GM18909 (cell line): ENCODE measurements at regions not wholly inside any gene's neighbourhood (a gene's known extent, or its start where the extent isn't known, plus 50 kb on each side); places are given as distances from the start of the nearest gene placed in this dataset.
A peak's percentile ranks its signal among the peaks of the same experiment; 100 is the strongest.
"Not testable (repeated sequence)": the region's sequence is repeated elsewhere in the genome, so short reads cannot be mapped to it uniquely, and the experiment has no call there.

ENCODE experiments used
- ATAC-seq: cut with Tn5 transposase; IDR thresholded peaks from one replicate; pipeline ENCODE4 v1.9.1; 2021; ENCODE audit warnings: mild to moderate bottlenecking; ENCODE audit not compliant: unreplicated experiment, poor library complexity

DNA sequence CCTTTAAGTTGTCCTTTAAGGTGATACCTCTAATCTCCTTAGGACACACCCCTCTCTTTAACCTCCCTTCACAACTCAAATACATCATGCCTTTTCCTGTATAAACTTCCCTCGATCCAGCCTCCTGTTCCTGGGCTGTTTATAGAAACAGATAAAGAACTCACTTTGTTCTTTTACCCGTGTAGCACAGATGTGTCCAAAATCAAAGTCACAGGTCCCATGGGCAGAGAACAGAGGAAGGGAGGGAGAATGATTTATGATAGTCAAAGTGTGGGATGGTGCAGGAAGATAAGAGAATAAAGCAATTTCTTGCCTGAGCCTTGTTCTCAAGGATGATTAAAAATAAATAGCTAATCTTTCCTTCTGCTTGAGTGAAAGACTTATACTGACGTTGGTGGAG is 50.3 kb upstream of the CABCOCO1 start:
- ATAC-seq, result no peak

DNA sequence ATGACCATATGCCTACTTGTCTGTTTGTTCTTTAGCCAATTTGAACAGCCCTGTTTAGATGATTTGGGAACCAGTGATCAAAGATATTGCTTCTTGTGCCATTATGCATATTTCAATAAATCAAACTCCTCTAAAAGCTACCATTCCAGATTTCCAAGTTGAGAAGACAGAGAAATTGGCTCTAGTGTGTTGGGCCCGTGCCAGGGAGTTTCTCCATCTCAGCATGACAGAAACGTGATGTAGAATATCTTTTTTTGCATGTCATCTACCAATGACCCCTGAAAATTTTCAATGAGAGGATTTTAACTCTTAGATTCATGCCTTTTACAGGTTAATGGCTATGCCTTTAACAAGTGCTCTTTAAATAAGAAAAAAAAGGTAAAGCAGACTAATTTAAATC is 50.7 kb upstream of the CABCOCO1 start:
- ATAC-seq, result no peak

DNA sequence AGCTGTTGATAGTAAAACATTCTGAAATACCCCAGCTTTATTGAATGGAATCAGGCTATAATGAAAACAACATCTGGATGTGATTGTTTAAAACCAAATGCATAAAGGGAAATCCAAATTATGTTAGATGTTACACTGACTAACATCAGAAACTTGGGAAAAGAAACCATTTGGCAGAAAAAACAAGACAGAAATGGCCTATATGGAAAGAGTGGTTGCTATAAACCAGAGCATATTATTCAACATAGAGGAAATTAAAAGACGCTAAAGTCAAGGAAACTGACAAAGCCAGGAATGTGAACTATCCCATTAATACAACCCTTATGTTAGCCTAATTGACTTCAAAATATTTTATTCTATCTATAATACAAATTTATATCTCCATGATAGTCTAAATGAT is 53.0 kb upstream of the CABCOCO1 start:
- no peak for ATAC-seq

DNA sequence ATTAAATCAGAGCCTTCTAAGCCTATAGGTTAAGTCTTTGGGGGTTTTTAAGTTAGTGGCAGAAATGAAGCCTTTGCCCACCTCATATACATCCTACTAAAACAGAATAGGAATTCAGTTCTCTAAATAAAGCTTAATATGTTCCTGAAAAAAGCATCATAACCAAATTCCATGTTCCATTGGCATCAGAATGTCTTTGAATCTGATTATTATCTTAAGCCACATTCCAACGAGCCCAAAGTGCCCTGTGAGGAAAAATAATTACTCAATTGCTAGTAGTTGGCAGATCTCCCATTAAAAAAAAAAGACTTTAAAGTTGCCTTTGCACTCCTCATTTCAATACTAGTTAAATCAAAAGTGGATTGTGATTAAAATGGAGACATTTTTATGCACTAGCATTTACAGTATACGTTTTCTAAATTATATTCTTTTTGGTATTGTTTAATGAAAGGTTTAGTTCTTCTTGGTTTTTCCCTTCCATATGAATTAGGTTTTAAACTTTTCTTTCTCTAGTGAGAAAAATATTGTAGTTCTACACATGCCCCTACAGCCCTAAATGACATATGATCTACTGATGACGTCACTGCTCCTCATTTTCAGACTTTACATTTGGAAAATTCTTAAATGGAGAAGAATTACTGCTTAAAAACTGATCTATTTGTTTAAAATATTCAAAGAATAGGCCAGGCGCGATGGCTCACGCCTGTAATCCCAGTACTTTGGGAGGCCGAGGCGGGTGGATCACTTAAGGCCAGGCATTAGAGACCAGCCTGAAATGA is 54.3 kb upstream of the CABCOCO1 start:
- ATAC-seq, result no peak

DNA sequence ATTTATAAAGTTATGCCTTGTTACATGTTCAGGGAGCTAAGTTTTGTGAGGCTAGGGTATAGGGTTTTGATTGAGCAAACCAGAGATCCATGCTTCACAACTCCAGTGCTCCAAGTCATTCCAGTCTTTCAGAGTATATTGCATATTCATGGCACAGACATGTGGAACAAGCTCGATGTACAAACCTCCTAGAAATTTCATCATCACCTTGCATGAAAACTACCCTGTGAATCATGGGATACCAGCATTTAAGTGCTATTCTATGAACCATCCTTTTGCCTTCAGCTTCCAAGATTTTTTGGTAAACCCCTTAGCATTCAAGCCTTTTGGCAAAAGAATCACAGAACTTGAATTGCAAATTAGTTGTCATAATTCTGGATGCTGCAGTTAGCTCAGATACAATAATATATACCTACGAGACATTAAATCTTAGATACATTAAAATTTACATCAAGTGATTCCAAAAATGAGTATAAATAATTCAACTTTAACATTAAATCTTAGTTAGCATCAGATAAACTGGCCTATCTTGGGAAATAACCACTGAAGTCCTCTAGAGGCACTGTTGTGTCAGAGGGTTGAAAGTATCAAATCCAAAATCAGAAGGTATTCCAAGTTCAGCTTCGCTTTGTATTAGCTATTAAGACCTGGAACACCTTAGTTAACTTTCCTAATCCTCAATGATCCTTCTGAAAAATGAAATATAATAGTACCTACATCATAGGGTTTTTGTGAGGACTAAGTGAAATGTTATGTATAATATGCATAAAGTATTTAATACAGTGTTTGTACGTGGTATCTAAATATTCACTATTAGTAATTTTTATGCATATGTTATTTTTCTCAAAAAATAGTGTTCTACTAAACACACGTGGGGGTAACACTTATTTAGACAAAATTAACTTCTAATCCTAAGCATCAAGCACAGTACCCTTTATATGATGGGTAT is 55.5 kb upstream of the CABCOCO1 start:
- ATAC-seq, result peak; percentile 51

DNA sequence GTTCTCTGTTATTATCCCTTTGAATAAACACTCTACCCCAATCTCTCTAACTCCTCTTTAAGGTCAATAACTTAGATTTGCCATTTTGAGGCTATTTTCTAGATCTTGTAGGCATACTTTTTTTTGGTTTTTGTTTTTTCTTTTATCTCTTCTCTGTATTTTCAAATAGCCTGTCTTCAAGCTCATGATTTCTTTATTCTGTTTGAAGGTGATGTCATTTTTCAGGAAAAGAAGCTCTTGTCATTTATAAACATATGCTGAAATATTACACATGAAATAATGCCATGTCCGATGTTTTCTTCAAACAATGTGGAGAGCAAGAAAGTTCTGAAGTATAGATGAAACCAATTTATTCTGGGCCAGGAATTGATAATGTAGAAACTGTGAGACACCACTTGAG is 57.5 kb upstream of the CABCOCO1 start:
- ATAC-seq, result no peak

DNA sequence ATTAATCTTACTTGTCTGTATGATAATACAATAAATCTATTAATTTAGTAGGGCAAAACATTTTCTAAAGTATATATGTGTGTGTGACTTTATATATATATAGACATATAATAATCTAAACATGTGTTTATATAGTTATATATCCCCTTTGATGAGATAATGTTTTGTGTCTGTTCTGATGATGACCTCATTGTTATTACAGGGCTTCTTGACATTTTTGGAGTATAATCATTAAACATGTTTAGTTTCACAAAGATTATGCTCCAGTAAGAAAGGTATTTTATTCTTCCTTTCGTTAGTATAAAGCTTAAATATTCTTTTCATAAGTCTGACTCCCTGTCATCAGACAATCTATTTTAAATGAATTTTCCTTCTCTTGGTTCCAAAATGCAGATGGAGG is 62.3 kb upstream of the CABCOCO1 start:
- no peak for ATAC-seq

DNA sequence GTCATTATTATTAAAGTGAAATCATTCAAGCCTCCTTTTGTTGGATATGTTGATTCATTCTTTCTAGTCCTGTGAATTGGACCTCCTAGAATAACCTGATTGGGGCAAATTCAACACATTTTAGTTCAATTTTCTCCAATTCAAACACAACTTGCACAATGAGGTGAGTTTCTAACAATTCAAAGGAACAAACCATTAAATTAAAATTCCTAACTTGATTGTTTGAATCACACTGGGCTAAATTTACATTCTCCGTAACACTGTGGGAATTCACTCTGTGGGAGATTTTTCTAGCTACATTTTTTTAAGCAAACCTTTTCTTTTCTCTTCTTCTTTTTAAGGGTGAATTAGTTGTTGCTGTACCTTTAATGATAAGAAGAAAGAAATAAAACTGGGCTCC is 68.3 kb upstream of the CABCOCO1 start:
- ATAC-seq, result no peak

DNA sequence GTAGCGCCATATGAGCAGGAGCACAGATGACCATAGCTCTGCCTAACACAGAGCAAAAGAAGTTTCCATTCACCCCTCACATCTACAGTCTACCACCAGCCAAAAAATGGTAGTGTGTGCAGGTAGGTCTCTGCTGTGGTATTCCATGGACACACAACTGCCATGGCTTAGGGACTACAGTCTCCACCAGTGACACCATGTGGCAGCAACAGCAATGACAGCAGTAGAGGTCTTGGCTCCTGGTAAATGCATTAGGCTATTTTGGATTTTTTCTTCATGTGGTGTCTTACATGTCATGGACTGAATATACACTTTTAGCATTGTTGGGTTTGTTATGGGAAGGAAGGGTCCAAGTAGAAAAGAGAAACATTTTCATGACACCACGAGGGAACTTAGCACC is 70.1 kb upstream of the CABCOCO1 start:
- no peak for ATAC-seq

DNA sequence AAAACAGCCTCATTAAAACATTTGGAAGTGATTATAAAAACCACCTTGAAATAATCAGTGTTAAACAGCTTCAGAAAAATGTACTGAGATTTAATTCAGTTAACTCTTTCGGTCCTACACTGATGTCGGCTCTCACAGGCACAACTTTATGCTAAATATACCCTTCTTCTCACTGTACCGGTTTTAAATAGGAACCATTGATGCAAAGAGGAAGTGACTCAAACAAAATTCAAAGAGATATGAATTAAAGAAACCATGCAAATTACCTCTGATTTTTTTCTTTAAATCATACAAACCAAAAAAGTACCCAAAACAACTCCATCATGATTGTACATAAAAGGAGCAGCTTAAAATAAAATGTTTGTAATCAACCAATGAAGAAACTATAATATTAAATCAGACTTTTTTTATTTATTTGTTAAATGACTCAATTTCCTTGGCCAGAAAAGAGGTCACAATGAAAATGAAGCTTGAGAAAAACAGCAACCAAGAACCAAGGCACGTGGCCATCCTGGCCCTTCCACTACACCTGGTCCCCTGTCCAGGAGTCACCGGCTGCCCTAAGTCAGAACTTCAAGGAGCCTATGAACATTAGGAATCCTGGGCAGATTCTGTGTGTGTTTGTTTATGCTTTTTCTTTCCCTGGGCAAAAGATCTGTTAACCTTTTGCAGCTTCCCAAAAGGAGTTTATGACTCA is 73.0 kb upstream of the CABCOCO1 start:
- no peak for ATAC-seq

DNA sequence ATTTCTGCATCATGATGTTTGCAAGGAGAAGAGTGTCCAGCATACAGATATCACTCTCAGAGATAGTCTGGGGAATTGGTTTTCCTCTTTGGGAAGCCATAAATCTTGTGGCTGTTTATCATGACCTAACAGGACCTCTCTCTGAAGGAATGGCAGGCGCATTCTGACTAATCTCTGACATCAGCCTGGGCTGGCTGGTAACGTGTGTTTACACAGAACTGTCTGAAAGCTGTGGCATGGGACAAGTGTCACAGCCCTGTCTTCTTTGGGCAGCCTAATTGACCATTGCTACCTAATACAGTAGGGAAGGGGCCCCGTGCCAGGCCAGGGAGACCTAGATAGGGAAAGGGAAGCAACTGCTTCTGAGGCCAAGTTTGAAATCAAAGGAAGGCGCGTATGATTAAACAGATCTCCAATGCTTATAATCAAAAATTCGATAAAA is 73.9 kb upstream of the CABCOCO1 start:
- no peak for ATAC-seq

DNA sequence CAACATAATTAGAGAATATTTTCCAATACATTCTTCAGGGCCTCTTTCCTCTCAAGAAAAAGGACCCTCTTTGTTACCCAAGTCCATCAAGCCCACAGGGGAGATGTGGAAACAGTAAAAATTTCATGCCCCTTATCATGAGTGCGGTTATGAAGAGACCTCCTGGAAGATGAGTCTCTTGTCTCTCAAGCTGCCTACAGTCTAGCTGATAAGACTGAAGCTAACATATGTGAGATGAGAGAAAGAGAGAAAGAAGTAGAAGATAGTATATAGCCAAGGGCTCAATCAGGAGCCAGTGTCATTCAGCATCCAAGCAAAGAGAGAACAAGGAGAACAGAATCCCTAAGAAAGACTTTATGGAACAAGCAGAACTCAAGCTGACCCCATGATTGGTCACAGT is 75.9 kb upstream of the CABCOCO1 start:
- no peak for ATAC-seq

DNA sequence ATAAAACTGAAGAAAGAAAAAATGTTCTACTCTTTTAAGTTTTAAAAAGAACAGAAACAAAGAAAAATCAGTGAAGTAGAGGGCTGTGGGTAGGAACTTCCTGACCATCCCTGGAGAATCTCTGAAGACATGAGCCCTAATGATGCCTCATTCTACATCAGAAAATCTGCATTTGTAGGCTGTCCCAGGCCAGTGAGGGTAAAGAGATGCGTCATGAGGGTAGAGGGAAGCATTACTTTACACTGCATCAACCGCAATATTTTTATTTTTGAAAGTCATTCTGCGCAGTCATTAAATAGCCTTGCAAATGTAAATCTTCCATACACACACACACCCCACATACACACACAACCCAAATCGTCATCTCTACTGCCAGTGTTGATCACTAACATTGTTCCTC is 82.1 kb upstream of the CABCOCO1 start:
- no peak for ATAC-seq

DNA sequence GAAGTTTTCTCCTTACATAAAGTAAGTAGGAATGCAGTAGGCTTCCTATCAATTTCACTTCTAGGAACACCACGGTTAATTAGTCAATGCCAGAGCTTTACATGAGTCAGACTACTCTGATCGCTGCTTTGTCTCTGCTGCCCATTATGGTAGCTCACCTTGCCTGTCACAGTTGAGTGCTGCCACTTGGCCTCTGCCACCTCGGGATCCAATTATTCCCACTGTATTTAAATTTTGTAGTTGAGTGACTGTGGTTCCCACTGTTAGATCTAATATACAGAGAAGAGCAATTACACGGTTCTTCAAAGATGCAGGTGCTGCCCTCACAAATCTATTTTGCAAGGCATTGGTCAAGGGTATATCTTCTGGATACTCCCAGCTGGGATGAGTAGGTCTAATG is 92.5 kb upstream of the CABCOCO1 start:
- not testable (repeated sequence) for ATAC-seq

DNA sequence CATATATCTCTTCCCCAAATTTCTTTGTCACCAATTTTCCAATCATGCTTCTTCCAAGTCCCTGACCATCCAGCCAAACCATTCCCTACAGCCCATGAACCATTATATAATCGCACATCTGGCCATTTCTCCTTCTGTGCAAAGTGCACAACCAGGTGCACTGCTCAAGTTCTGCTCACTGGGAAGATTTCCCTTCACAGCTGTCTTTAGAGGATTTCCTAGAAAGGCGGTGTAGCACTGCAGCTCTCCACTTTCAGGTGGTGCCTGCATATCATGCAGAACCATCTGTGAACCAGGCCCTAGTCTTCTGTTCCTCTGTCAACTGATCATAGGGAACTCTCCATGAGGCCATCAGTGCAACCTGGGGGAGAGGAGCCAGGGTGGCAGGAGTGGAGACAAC is 95.0 kb upstream of the CABCOCO1 start:
- no peak for ATAC-seq

DNA sequence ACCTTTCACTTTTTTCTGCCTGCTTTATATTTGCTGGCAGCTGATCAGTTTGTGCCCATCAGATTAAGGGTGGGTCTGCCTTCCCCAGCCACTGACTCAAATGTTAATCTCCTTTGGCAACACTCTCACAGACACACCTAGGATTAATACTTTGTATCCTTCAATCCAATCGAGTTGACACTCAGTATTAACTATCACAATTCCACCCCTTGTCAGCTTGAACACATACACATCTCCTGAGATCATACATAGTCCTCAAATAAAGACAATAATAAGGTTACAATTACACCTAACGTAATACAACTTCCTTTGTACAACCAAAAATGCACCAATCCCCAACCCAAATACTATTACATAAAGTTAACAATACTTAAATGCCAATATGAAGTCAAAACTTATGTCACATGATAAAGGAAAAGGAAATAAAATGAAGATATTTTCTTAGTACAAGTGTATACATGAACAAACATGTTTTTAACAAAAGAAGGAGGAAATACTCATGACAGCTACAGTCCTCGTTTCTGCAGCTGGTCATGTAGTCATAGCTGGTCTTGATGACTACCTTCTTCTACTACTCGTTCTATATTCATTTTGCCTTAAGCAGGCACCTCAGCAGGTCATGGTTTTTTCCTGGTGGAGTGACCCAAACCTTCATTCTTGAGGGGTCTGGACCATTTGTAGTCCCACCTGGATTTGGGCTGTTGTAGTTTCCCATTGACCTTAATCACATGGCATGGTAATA is 96.7 kb upstream of the CABCOCO1 start:
- no peak for ATAC-seq

DNA sequence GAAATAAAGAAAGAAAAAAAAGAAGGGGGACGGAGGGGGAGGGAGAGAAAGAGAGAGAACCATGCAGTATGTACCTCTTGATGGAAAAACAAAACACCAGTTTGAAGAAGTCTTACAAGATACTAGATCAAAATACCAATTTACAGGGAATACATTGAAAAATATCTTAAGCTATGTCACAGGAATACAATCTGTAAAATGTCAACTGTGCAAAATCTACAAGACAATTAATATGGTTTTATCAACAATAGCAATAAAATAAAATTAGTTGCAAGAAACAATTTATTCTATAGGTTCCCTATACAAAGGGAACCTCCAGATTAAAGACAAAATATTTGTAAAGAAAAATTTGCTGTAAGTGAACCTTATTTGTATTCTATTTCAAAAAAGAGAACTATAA is 98.3 kb upstream of the CABCOCO1 start:
- ATAC-seq, result no peak

DNA sequence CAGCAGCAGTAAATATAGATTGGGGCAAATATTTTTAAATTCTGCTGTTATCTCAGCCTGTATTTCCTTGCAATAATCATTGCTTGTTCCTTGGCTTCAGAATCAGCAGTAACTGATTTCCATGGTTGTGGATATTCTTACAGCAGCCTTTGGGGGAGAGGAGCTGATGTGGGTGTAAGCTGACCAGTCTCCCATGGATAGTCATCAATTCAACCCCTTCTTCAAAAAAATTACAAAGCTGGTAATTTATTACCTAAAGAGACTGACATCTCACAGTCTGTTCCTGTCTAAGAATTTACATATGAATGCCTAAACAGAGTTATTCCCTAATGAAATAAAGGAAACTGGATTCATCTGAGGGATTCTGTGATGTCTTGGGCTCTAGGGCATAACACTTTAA is 103.1 kb upstream of the CABCOCO1 start:
- no peak for ATAC-seq

DNA sequence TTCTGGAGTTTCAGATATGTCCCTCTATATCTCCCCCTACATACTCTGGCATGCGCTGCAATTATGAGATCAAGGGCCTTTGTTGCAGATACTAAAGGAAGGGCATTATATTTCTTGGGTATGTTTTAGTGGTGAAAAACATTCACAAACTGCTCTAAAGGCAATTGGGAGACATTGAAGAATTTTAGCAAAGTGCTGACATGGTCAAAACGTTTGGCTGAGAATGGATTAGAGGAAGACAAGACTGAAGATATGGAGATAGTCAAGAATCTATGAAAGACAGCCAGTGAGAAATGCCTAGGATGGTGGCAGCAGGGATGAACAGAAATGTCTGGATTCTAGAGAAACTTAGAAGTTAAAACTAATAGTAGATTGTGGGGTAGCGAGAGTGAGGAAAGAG is 104.5 kb upstream of the CABCOCO1 start:
- ATAC-seq, result no peak

DNA sequence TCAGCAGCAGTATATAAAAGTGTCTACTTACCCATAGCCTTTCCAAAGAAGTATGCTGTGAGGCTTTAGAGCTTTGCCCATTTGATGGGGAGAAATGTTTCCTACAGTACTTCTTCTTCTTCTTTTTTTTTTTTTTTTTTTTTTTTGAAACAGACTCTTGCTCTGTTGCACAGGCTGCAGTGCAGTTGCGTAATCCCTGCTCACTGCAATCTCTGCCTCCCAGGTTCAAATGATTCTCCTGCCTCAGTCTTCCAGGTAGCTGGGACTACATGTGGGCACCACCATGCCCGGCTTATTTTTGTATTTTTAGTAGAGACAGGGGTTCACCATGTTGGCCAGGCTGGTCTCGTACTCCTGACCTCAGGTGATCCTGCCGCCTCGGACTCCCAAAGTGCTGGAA is 101.7 kb upstream of the TMEM26 start:
- no peak for ATAC-seq
